Activated CD8-positive, alpha-beta T cell treated with anti-CD3 and anti-CD28 coated beads for 36 hours (primary cell): ENCODE measurements at regions not wholly inside any gene's neighbourhood (a gene's known extent, or its start where the extent isn't known, plus 50 kb on each side); places are given as distances from the start of the nearest gene placed in this dataset.

Experiments
- ATAC-seq: fragments of 200-7000 bp; cut with Tn5 transposase; one replicate; pipeline ENCODE4 v1.10.0; 2021; ENCODE audit warnings: mild to moderate bottlenecking, moderate library complexity
- CTCF ChIA-PET: fragments of 350-600 bp; sonication (Branson Sonifier 250); formaldehyde crosslinking; loops from one replicate; lab custom pipeline; 2021; ENCODE audit warnings: antibody characterized with exemption; lab: Charles Lee
- POLR2A ChIA-PET: fragments of 350-600 bp; sonication (Branson Sonifier 250); formaldehyde crosslinking; loops from one replicate; lab custom pipeline; 2021; ENCODE audit warnings: antibody characterized with exemption; lab: Charles Lee
- DNase-seq: peaks from one replicate; pipeline ENCODE4 v3.0.0-alpha.2; 2020
- H3K27ac Mint-ChIP-seq: one replicate; pipeline ENCODE4 v1.8.0; 2021; ENCODE audit warnings: mild to moderate bottlenecking, mixed read lengths
- H3K27me3 Mint-ChIP-seq: one replicate; pipeline ENCODE4 v1.8.0; 2021; ENCODE audit warnings: mixed read lengths
- H3K36me3 Mint-ChIP-seq: one replicate; pipeline ENCODE4 v1.8.0; 2021; ENCODE audit warnings: low read depth, mixed read lengths
- H3K4me1 Mint-ChIP-seq: one replicate; pipeline ENCODE4 v1.8.0; 2021; ENCODE audit warnings: low read depth, mixed read lengths
- H3K4me3 Mint-ChIP-seq: one replicate; pipeline ENCODE4 v1.8.0; 2021; ENCODE audit warnings: mild to moderate bottlenecking, moderate library complexity, mixed read lengths
- H3K9me3 Mint-ChIP-seq: one replicate; pipeline ENCODE4 v1.8.0; 2021; ENCODE audit warnings: mixed read lengths
- CTCF ChIP-seq: fragments of 200-600 bp; IDR thresholded peaks from one replicate; pipeline ENCODE4 v1.8.0; 2022; ENCODE audit warnings: antibody characterized with exemption, mild to moderate bottlenecking
- intact Hi-C: fragments of 100-400 bp; cut with micrococcal nuclease; formaldehyde crosslinking; loops from one replicate; pipeline ENCODE4 v1.10.0; 2022

- Mint-ChIP-seq H3K36me3 (no peaks in the 10 kb centered on the region), H3K4me1 (no peaks in the 10 kb centered on the region), H3K9me3 (no peaks in the 10 kb centered on the region), H3K27me3 (no peaks in the 10 kb centered on the region), H3K4me3 (no peak overlapping the region), H3K27ac (no peak overlapping the region)
- intact Hi-C loops = no loop called here
- DNase-seq = no peak
- ATAC-seq = no peak
- POLR2A ChIA-PET = no interaction called here
- TF ChIP-seq CTCF = no peak
- CTCF ChIA-PET = no interaction called here
These were observed 60.1 kb upstream of the TRABD2B start for GRCh38 chr1:48057249-48057648.

- DNase-seq (no peak), ATAC-seq (no peak)
- Mint-ChIP-seq H3K36me3 (no peaks in the 10 kb centered on the region), H3K27me3 (no peaks in the 10 kb centered on the region), H3K27ac (no peak overlapping the region), H3K4me1 (no peaks in the 10 kb centered on the region), H3K9me3 (no peaks in the 10 kb centered on the region), H3K4me3 (no peak overlapping the region)
- intact Hi-C loops = no loop called here
- POLR2A ChIA-PET = no interaction called here
- no peak for TF ChIP-seq CTCF
- CTCF ChIA-PET = interaction anchor here (2.1 kb wide), 1 partner anchor 59 kb away, joined by 6 read pairs; the partner anchor contains the start of gene TRABD2B
These were observed 58.9 kb upstream of the TRABD2B start for GRCh38 chr1:48055876-48056764.

GRCh38 chr1:48054232-48054631, 57.0 kb upstream of the TRABD2B start:
- ATAC-seq (no peak), DNase-seq (no peak)
- Mint-ChIP-seq H3K9me3 (no peaks in the 10 kb centered on the region), H3K27ac (no peak overlapping the region), H3K4me1 (no peaks in the 10 kb centered on the region), H3K36me3 (no peaks in the 10 kb centered on the region), H3K27me3 (no peaks in the 10 kb centered on the region), H3K4me3 (no peak overlapping the region)
- POLR2A ChIA-PET = no interaction called here
- TF ChIP-seq CTCF = no peak
- CTCF ChIA-PET = interaction anchor here (1.6 kb wide), 1 partner anchor 13 kb away, joined by 4 read pairs; no protein-coding TSS in a partner anchor
- intact Hi-C loops = no loop called here

- CTCF ChIA-PET = no interaction called here
- no peak for TF ChIP-seq CTCF
- Mint-ChIP-seq H3K9me3 (no peaks in the 10 kb centered on the region), H3K27ac (no peak overlapping the region), H3K36me3 (no peaks in the 10 kb centered on the region), H3K4me1 (no peaks in the 10 kb centered on the region), H3K27me3 (no peaks in the 10 kb centered on the region), H3K4me3 (no peak overlapping the region)
- ATAC-seq = no peak
- POLR2A ChIA-PET = no interaction called here
- intact Hi-C loops = no loop called here
- DNase-seq = no peak
These were observed 55.7 kb upstream of the TRABD2B start for GRCh38 chr1:48052923-48053291.

GRCh38 chr1:48051466-48052126, 54.4 kb upstream of the TRABD2B start:
- DNase-seq (no peak), ATAC-seq (no peak)
- H3K27me3 Mint-ChIP-seq = no peaks in the 10 kb centered on the region
- H3K9me3 Mint-ChIP-seq = no peaks in the 10 kb centered on the region
- no peak overlapping the region for H3K4me3 Mint-ChIP-seq
- no peak overlapping the region for H3K27ac Mint-ChIP-seq
- CTCF ChIA-PET = interaction anchor here (0.7 kb wide), 1 partner anchor 11 kb away, joined by 3 read pairs; no protein-coding TSS in a partner anchor
- no peaks in the 10 kb centered on the region for H3K4me1 Mint-ChIP-seq
- H3K36me3 Mint-ChIP-seq = no peaks in the 10 kb centered on the region
- intact Hi-C loops = no loop called here
- TF ChIP-seq CTCF = no peak
- POLR2A ChIA-PET = no interaction called here
